Endodermal cell (in vitro differentiated cells): ENCODE measurements at regions not wholly inside any gene's neighbourhood (a gene's known extent, or its start where the extent isn't known, plus 50 kb on each side); places are given as distances from the start of the nearest gene placed in this dataset.

Source experiments
- DNase-seq: peaks from one replicate; pipeline ENCODE4 v3.0.0-alpha.2; 2017
- H3K27ac ChIP-seq: 2 replicates; pipeline ENCODE4 v1.5.1; 2013; ENCODE audit warnings: mild to moderate bottlenecking, low read depth, low read length, moderate library complexity
- H3K27me3 ChIP-seq: 2 replicates; pipeline ENCODE4 v1.6.1; 2013; ENCODE audit warnings: mild to moderate bottlenecking, low read length, moderate library complexity; ENCODE audit not compliant: insufficient read depth, control insufficient read depth, poor library complexity, severe bottlenecking
- H3K36me3 ChIP-seq: 2 replicates; pipeline ENCODE4 v1.7.0; 2013; ENCODE audit warnings: mild to moderate bottlenecking, low read length, moderate library complexity; ENCODE audit not compliant: control insufficient read depth, insufficient read depth
- H3K4me1 ChIP-seq: one replicate; pipeline ENCODE4 v1.7.0; 2013; ENCODE audit warnings: low read length; ENCODE audit not compliant: control insufficient read depth, insufficient read depth
- H3K4me3 ChIP-seq: 2 replicates; pipeline ENCODE4 v1.5.1; 2013; ENCODE audit warnings: mild to moderate bottlenecking, low read length, moderate library complexity
- H3K9ac ChIP-seq: 2 replicates; pipeline ENCODE4 v1.6.1; 2013; ENCODE audit warnings: mild to moderate bottlenecking, low read length, moderate library complexity; ENCODE audit not compliant: poor library complexity, severe bottlenecking; ENCODE audit errors: extremely low read depth
- H3K9me3 ChIP-seq: 2 replicates; pipeline ENCODE4 v1.6.1; 2013; ENCODE audit warnings: mild to moderate bottlenecking, low read length, moderate library complexity; ENCODE audit not compliant: control insufficient read depth
- H3K27ac Mint-ChIP-seq: 2 replicates; pipeline ENCODE4 v1.8.0; 2020; ENCODE audit warnings: mixed read lengths
- H3K27me3 Mint-ChIP-seq: 2 replicates; pipeline ENCODE4 v1.8.0; 2021; ENCODE audit warnings: mild to moderate bottlenecking, mixed read lengths; ENCODE audit not compliant: insufficient read depth
- H3K36me3 Mint-ChIP-seq: 2 replicates; pipeline ENCODE4 v1.8.0; 2020; ENCODE audit warnings: low read depth, mixed read lengths
- H3K4me1 Mint-ChIP-seq: 2 replicates; pipeline ENCODE4 v1.8.0; 2020; ENCODE audit warnings: mixed read lengths
- H3K4me3 Mint-ChIP-seq: 2 replicates; pipeline ENCODE4 v1.8.0; 2020; ENCODE audit warnings: mild to moderate bottlenecking, moderate library complexity, mixed read lengths
- H3K9me3 Mint-ChIP-seq: 2 replicates; pipeline ENCODE4 v1.8.0; 2020; ENCODE audit warnings: mild to moderate bottlenecking, mixed read lengths
- WGBS, 2 experiments: methylation state at CpG; one replicate each; pipeline versions ENCODE4 v1.1.5 to v1.1.7; 2013; ENCODE audit warnings: missing lambda C conversion rate in 2 of 2, mixed read lengths in 1 of 2; ENCODE audit not compliant: insufficient coverage in 1 of 2, insufficient read length in 1 of 2; 5-methylcytosine and 5-hydroxymethylcytosine counted together
- TF ChIP-seq, protein P1 (sequence below): fragments of 200-600 bp; sonication (generic); conservative IDR thresholded peaks from 2 replicates; pipeline ENCODE4 v1.5.0; 2021; ENCODE audit warnings: antibody characterized with exemption, mild to moderate bottlenecking

DNA sequence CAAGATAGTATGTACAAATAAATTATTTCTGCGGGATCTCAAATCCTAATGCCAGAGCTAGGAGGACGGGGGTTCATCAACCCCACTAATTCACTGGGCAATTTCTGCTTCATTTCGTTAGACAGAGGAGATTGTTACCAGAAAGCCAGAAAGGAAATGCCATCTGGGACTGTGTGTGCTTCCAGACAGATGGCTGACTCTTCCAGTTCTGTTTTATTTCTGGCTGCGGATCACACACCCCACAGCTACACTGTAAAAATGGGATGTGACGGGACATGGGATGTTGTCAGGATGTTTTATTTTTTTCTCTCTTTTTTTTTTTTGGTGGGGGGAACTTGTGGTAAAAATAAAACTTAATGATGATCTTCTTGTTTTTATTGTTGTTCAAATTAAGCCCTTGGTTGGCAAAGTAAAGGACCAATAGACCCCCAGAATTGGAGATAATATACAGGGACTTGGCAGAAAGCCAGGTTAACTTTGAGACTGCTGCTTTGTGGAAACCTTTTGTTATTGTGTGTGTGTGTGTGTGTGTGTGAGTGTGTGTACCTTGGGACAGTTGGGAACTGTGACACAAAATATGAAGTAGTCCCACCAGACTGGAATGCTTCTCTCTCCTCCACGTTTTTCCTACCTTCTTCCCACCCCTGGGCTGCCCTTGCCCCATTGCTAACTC lies 114.5 kb downstream of the NUF2 start:
- no peak overlapping the region for H3K9ac ChIP-seq
- WGBS, 2 experiments = 94 to 95% methylated on average over 2 to 6 of the region's 6 CpGs
- no peaks in the 10 kb centered on the region for H3K36me3 ChIP-seq
- TF ChIP-seq, protein P1, sequence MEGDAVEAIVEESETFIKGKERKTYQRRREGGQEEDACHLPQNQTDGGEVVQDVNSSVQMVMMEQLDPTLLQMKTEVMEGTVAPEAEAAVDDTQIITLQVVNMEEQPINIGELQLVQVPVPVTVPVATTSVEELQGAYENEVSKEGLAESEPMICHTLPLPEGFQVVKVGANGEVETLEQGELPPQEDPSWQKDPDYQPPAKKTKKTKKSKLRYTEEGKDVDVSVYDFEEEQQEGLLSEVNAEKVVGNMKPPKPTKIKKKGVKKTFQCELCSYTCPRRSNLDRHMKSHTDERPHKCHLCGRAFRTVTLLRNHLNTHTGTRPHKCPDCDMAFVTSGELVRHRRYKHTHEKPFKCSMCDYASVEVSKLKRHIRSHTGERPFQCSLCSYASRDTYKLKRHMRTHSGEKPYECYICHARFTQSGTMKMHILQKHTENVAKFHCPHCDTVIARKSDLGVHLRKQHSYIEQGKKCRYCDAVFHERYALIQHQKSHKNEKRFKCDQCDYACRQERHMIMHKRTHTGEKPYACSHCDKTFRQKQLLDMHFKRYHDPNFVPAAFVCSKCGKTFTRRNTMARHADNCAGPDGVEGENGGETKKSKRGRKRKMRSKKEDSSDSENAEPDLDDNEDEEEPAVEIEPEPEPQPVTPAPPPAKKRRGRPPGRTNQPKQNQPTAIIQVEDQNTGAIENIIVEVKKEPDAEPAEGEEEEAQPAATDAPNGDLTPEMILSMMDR = no peak
- H3K27ac ChIP-seq = no peak overlapping the region
- peaks cover 7% of the 10 kb centered on the region for H3K9me3 ChIP-seq
- Mint-ChIP-seq H3K4me1 (peaks cover 9% of the 10 kb centered on the region), H3K4me3 (no peak overlapping the region), H3K27ac (no peak overlapping the region), H3K27me3 (peaks cover 2% of the 10 kb centered on the region), H3K9me3 (peaks cover 15% of the 10 kb centered on the region), H3K36me3 (peaks cover 6% of the 10 kb centered on the region)
- DNase-seq = no peak
- no peaks in the 10 kb centered on the region for H3K27me3 ChIP-seq
- H3K4me3 ChIP-seq = no peak overlapping the region
- H3K4me1 ChIP-seq = peaks cover 5% of the 10 kb centered on the region

GRCh38 chr1:163439471-163439870 lies 117.7 kb downstream of the NUF2 start:
- no peaks in the 10 kb centered on the region for H3K27me3 ChIP-seq
- H3K4me3 Mint-ChIP-seq = no peak overlapping the region
- H3K9me3 ChIP-seq = no peaks in the 10 kb centered on the region
- H3K9ac ChIP-seq = no peak overlapping the region
- DNase-seq = no peak
- no peaks in the 10 kb centered on the region for H3K36me3 Mint-ChIP-seq
- no peak overlapping the region for H3K4me3 ChIP-seq
- H3K4me1 ChIP-seq = peaks cover 5% of the 10 kb centered on the region
- peaks cover 2% of the 10 kb centered on the region for H3K27me3 Mint-ChIP-seq
- no peak overlapping the region for H3K27ac Mint-ChIP-seq
- WGBS, 2 experiments = 85 to 94% methylated on average over 2 to 4 of the region's 6 CpGs
- TF ChIP-seq, protein P1 = no peak
- no peaks in the 10 kb centered on the region for H3K36me3 ChIP-seq
- H3K4me1 Mint-ChIP-seq = peaks cover 25% of the 10 kb centered on the region
- no peaks in the 10 kb centered on the region for H3K9me3 Mint-ChIP-seq
- H3K27ac ChIP-seq = no peak overlapping the region

DNA sequence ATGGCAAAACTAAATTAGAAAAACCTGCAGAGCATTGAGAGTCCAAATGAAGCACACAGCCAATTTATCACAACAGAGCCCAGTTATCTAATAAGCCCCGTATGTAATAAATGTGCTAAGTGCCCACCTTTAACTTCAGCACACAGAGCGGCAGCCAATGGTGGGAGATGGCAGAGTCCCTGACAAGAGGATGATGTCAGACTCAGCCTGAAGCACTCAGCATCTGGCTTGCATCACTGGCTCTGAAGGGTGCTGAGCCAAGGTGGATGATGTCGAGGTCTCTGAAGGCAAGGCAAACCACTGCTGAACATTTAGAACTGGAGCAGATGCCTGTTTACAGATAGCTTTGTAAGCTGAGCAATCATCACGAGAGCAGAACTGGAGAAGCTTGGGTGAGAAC lies 118.3 kb downstream of the NUF2 start:
- no peak for DNase-seq
- H3K27ac ChIP-seq = no peak overlapping the region
- H3K4me1 ChIP-seq = peaks cover 5% of the 10 kb centered on the region
- no peak overlapping the region for H3K9ac ChIP-seq
- H3K4me3 ChIP-seq = no peak overlapping the region
- H3K36me3 ChIP-seq = no peaks in the 10 kb centered on the region
- Mint-ChIP-seq H3K36me3 (no peaks in the 10 kb centered on the region), H3K4me1 (peaks cover 30% of the 10 kb centered on the region), H3K4me3 (no peak overlapping the region), H3K27me3 (peaks cover 2% of the 10 kb centered on the region), H3K27ac (no peak overlapping the region), H3K9me3 (no peaks in the 10 kb centered on the region)
- 93 to 94% methylated on average over 3 to 4 of the region's 4 CpGs for WGBS, 2 experiments
- TF ChIP-seq, protein P1 = no peak
- H3K9me3 ChIP-seq = no peaks in the 10 kb centered on the region
- H3K27me3 ChIP-seq = no peaks in the 10 kb centered on the region
